ENCODE measurements at regions not wholly inside any gene's neighbourhood (a gene's known extent, or its start where the extent isn't known, plus 50 kb on each side); places are given as distances from the start of the nearest gene placed in this dataset.

DNA sequence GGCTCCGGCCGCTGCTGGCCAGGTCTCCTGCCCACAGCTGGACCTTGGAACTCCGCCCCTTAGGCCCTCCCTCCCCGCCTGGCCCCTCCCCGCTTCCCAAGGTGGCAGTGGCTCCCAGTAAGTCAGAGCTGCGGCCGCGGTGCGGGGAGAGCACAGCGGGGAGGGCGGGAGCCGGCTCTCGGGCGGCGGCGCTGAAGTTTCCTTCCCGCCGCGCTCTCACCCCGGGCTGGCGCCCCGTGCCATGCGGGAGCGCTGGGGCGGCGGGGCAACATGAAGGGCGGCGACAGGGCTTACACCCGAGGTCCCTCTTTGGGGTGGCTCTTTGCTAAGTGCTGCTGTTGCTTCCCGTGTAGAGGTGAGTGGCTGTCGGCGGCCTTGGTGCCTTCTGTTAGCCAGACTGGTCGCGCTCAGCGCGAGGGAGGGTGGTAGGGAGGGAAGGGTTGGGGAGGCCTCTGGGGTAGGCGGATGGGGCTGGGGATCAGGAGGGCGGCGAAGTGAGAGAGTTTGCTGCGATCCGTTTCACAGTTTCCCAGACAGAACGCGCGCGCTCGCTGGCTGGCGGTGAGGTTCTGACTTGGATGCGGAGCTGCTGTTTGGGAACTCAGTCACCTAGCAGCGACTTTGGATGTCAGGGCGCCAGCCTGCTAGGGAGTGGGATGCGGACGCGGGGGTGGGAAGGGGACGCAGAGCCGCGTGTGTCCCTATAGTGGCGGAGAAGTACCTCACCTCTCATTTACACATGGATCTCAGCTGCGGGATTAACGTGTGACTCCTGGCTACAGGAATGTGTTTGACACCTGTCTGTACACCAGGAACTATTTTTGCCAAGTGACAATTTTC is 145.5 kb upstream of the UMPS start:
- Histone ChIP-seq H3K4me3 (ENCODE audit: low read length in 3 of 3) (peak overlapping the region; percentile 42 to 73 (median 67)), H3K27ac (ENCODE audit: low read depth in 2 of 2, low read length in 2 of 2) (peak overlapping the region in 1 of 2 donors; percentile 38), H3K36me3 (ENCODE audit: control insufficient read depth in 2 of 3, insufficient read depth in 3 of 3, low read length in 3 of 3) (no peaks in the 10 kb centered on the region), H3K9me3 (ENCODE audit: control insufficient read depth in 2 of 3, insufficient read depth in 1 of 3, low read length in 3 of 3) (no peaks in the 10 kb centered on the region), H3K9ac (ENCODE audit: low read length in 3 of 3) (peak overlapping the region in 1 of 3 donors; percentile 71), H3K4me1 (ENCODE audit: control insufficient read depth in 2 of 3, insufficient read depth in 2 of 3, low read depth in 1 of 3, low read length in 3 of 3) (peaks cover 0 to 7% (median 4%) of the 10 kb centered on the region in 3 donors), H3K27me3 (ENCODE audit: control insufficient read depth, insufficient read depth, low read length) (no peaks in the 10 kb centered on the region)
- no peak for TF ChIP-seq CTCF (IDR thresholded peaks at IDR 0.05; ENCODE audit: borderline replicate concordance, extremely low read depth, insufficient read depth)
- FAIRE-seq, result no peak
- intact Hi-C loops (cut with DNase I), result no loop called here
- peak; percentile 89 to 93 (median 90) for DNase-seq

DNA sequence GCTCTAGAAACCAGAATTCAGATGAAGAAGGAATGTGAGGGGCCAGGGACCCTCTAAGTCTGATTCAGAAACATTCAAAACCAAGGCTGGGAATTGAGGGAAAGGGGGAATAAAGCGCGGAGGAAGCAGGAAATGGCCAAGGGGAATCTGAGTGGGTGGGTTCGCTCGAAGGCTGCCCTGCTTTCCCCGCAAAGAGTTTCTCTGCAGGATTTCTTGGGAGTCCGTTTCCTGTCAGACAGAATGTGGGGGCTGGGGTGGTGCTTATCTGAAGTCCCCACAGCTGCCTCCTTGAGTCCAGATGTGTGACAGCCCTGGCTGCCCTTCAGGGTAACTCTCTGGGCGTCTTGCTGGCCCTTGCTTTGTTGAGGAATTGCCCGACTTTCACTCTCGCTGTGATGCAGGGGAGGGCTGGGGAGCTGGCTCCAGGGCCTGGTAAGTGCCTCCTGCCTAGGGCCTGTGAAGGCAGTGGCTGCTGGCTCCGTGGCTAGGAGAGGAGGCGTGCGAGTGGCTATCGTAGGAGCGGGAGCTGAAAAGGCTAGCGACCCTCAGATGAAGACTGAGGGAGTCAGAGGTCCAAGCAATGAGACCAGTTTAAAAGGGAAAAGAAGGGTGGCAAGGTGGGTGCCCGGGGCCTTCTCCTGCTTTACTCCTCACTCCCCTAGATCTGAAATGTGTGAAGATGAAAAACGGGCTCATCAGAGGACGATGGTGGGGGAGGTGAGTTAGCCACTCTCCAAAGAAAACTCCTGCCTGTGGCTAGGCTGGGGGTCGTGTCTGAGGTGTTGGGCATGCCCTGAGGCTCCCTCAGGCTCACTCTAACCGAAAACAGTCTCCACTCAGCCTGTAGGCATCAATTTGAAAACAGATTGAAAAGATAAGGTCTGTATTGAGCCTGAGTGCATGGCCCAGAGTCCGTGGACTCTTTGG is 143.9 kb upstream of the UMPS start:
- H3K9me3 ChIP-seq (ENCODE audit: control insufficient read depth in 2 of 3, insufficient read depth in 1 of 3, low read length in 3 of 3), result no peaks in the 10 kb centered on the region
- no peak overlapping the region for H3K27ac ChIP-seq (ENCODE audit: low read depth in 2 of 2, low read length in 2 of 2)
- DNase-seq (peak in 4 of 5 donors; percentile 21 to 48 (median 41)), FAIRE-seq (no peak)
- no peaks in the 10 kb centered on the region for H3K36me3 ChIP-seq (ENCODE audit: control insufficient read depth in 2 of 3, insufficient read depth in 3 of 3, low read length in 3 of 3)
- no peak overlapping the region for H3K9ac ChIP-seq (ENCODE audit: low read length in 3 of 3)
- H3K4me1 ChIP-seq (ENCODE audit: control insufficient read depth in 2 of 3, insufficient read depth in 2 of 3, low read depth in 1 of 3, low read length in 3 of 3), result peaks cover 0 to 7% (median 4%) of the 10 kb centered on the region in 3 donors
- no peaks in the 10 kb centered on the region for H3K27me3 ChIP-seq (ENCODE audit: control insufficient read depth, insufficient read depth, low read length)
- intact Hi-C loops (cut with DNase I), result no loop called here
- no peak overlapping the region for H3K4me3 ChIP-seq (ENCODE audit: low read length in 3 of 3)
- no peak for TF ChIP-seq CTCF (IDR thresholded peaks at IDR 0.05; ENCODE audit: borderline replicate concordance, extremely low read depth, insufficient read depth)

GRCh38 chr3:124587053-124587408 is 143.2 kb upstream of the UMPS start:
- H3K9ac ChIP-seq (ENCODE audit: low read length in 3 of 3), result no peak overlapping the region
- intact Hi-C loops (cut with DNase I), result no loop called here
- H3K27me3 ChIP-seq (ENCODE audit: control insufficient read depth, insufficient read depth, low read length), result no peaks in the 10 kb centered on the region
- TF ChIP-seq CTCF (IDR thresholded peaks at IDR 0.05; ENCODE audit: borderline replicate concordance, extremely low read depth, insufficient read depth), result no peak
- H3K36me3 ChIP-seq (ENCODE audit: control insufficient read depth in 2 of 3, insufficient read depth in 3 of 3, low read length in 3 of 3), result no peaks in the 10 kb centered on the region
- FAIRE-seq, result no peak
- H3K4me1 ChIP-seq (ENCODE audit: control insufficient read depth in 2 of 3, insufficient read depth in 2 of 3, low read depth in 1 of 3, low read length in 3 of 3), result peaks cover 0 to 7% (median 4%) of the 10 kb centered on the region in 3 donors
- no peak for DNase-seq
- no peak overlapping the region for H3K4me3 ChIP-seq (ENCODE audit: low read length in 3 of 3)
- H3K9me3 ChIP-seq (ENCODE audit: control insufficient read depth in 2 of 3, insufficient read depth in 1 of 3, low read length in 3 of 3), result no peaks in the 10 kb centered on the region
- no peak overlapping the region for H3K27ac ChIP-seq (ENCODE audit: low read depth in 2 of 2, low read length in 2 of 2)
